GM21360 (cell line): ENCODE measurements at regions not wholly inside any gene's neighbourhood (a gene's known extent, or its start where the extent isn't known, plus 50 kb on each side); places are given as distances from the start of the nearest gene placed in this dataset.

Experiments
- ATAC-seq: cut with Tn5 transposase; IDR thresholded peaks from one replicate; pipeline ENCODE4 v1.9.1; 2021; ENCODE audit warnings: mild to moderate bottlenecking, moderate library complexity; ENCODE audit not compliant: unreplicated experiment

GRCh38 chr6:88558981-88559380 lies 392.8 kb upstream of the CNR1 start:
- no peak for ATAC-seq

GRCh38 chr6:88556663-88557062 lies 390.5 kb upstream of the CNR1 start:
- no peak for ATAC-seq

GRCh38 chr6:88548891-88549505 lies 382.9 kb upstream of the CNR1 start:
- no peak for ATAC-seq

DNA sequence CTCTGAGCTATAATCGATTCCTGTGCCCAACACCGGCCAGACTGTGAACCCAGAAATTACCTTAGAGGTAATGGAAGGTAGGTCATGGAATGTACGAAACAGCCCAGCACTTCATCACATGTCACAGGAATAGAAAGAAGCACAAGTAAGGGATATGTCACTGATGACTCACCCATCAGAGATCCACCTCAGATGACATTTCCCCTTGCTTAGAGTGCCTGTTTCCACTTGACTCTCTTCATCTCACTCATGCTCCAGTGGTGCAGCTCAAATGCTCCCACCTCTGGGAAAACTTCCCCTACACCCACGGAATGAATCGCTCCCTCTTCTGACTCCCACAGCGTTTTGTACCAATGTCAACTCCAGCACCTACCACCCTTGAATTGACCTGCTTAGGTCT lies 381.6 kb upstream of the CNR1 start:
- ATAC-seq = peak; percentile 49

GRCh38 chr6:88545991-88546390 lies 379.8 kb upstream of the CNR1 start:
- no peak for ATAC-seq

- ATAC-seq = no peak
Observed at GRCh38 chr6:88544986-88545612, 379.0 kb upstream of the CNR1 start.

DNA sequence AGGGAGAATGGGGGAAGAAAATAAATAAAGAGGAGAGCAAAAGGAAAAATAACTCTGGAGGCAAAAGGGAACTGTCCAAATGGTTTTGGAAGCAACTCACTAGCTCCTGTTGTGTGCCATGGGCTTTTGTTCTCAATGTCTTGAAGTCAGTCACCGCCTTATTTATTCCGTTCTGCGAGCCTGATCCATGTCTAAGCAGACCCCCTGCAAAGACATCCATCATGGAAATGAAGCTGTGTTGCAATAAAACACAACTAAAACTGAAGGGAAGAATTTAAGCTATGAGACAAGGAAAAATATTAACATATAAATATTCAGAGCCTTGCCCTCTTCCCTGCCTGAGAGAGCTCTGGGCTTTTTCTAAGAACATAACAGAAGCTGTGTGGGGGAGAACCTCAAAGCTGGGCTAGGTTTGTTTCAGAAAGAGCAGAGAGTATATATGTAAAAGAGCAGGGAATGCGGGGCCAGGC lies 373.2 kb upstream of the CNR1 start:
- no peak for ATAC-seq

- ATAC-seq = no peak
Observed at GRCh38 chr6:88538840-88539239, 372.7 kb upstream of the CNR1 start.

- no peak for ATAC-seq
Observed at GRCh38 chr6:88538130-88538706, 372.1 kb upstream of the CNR1 start.

DNA sequence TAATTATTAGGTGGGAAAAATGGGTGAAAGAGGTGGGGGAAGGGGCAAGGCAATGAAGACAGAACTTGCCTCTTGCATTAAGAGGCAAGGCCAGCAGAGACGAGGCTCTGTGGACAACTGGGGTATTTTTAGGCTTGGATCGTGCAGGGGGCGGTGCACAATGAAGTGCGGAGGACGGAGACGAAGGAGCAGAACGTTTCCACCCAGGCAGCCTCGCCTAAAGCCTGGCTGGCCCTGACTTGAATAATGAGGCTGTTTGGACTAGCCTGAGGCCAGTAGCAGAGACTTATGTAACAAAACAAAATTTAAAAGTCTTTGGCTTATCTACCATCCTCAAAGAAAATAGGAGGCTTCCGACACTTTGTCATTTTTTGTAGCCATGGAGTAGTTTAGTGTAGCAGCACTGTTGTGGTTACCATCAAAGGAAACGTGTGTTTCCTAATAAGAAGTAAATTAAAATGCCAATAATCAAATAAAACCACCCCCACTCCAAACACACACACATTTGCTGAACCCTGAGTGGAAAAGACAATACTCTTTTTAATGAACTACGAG lies 370.0 kb upstream of the CNR1 start:
- ATAC-seq = no peak

DNA sequence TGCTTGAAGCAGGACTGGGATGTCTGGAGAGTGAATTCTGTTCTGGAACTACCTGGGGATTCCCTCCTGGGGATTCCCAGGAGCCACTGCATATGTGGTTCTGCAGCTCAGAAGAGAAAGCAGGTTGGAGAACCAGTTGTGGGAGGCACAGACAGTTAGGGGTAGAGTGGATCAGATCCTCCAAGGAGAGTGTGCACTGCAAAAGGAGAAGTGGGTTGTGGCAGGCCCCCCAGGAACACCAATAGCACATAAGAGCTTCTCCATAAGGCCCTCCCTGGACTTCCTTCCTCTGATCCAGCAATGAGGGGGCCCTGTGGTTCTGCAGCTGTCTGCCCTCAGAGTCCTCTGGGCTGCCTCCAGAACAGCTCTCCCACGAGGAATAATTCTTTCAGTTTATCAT lies 369.2 kb upstream of the CNR1 start:
- no peak for ATAC-seq

DNA sequence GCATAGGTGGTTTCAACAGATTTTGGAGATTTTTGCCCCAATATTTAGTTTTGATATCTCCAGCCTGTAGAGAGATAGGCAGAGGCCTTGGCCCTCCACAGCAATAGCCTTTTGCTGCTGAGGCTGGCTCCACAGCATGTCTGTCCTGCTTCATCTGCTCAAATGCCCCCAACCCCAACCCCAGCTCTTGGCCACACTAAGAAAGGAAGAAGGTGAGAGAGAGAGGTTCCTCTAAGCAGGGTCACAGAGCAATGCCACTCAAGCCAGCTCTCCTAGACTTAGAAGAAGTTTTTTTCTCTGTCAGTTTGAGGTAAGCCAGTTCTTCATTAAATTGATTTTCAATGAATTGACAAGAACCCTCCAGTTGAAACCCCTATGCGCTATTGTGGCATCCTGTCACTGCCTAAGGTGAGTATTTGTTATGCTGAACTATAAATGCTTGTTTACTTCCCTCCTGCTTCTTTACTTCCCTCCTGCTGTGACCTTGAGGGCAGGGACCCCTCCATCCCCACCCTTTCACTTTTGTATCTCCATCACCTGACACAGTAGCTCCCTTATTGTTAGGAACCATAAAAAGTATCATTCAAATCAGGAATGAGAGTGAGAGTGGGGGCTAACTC lies 366.2 kb upstream of the CNR1 start:
- ATAC-seq = no peak

GRCh38 chr6:88529726-88530125 lies 363.6 kb upstream of the CNR1 start:
- no peak for ATAC-seq

GRCh38 chr6:88520445-88520844 lies 354.3 kb upstream of the CNR1 start:
- no peak for ATAC-seq

DNA sequence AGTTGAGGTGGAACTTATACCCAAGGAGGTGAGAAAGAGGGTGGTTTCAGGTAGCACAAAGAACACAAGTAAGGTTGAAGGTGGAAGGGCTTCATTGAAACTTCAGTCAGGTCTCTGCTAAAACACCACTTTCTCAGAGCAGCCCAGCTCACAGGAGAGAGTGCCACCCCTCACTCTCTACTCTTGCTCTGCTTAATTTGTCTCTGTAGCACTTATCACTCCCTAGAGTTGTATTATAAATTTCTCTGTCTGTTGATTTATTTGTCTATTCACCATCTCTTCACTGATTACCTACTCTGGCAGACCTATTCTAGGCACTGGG lies 353.8 kb upstream of the CNR1 start:
- no peak for ATAC-seq

DNA sequence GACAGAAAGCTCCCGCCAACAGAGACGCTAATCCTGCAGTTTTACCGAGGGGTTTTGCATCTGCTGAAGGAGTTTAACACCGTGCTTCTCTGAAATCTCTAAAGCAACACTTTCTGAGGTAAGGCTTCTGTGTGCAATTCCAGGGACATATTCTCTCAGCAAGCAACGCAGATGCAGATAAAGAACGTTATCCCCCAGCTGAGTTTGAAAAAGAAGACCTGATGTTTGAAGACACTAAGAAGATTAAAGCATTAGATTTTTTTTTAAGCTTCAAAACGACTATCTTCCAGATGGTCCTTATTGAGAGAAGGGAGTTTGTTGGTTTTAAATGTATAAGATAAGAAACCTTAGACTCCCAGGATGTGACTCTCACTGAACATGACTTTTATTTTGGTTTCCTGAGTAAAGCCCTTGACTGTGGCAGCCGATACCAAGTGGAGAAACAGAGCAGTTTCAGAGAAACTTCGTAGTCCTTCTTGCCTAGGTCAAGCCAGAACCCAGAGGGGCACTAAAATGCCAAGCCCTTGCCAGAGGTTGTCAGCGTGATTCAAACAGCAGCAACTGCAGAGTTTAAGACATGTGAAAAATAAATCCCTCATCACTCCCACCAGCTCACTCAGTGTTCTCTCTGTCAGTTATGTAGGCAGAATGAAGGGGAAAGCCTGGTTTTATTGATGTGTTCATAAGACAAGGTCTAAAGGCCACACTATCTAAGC lies 353.3 kb upstream of the CNR1 start:
- no peak for ATAC-seq

- ATAC-seq = no peak
Observed at GRCh38 chr6:88517737-88518136, 351.6 kb upstream of the CNR1 start.

DNA sequence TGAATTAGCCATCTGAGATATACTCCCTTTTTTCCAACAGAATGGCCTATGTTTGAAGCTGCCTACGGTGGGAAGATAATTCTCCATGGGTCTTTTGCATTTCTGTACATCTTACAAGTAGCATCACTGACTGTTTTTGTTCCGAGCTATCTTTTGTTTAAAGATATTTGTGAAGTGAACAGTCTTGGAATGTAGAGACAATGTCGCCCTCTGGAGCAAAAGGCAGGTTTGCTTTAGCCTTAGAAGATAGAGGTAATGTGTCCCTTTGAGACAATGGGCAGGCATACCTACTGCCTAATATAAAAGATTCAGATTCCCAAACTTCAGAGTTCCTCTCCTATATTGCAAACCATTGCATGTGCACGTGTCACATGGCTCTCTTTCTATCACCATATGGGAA lies 347.8 kb upstream of the CNR1 start:
- ATAC-seq = no peak

- ATAC-seq = no peak
Observed at GRCh38 chr6:88513471-88513870, 347.3 kb upstream of the CNR1 start.

DNA sequence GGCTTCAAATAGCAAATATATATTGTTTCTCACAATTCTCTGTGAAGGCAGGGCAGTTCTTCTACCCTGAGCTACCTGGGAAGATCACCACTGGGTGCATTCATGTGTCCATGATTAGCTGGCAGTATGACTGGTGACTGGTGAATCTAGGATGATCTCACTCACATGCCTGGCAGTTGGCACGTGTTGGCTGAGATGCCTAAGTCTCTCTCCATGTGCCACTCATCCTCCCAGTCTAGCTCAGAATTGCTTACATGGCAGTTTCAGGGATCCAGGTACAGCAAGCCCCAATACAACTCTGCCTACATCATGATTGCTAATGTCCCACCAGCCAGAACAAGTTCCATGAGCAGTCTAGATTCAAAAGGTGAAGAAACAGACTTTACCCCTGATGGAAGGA lies 346.8 kb upstream of the CNR1 start:
- ATAC-seq = no peak

- ATAC-seq = no peak
Observed at GRCh38 chr6:88502391-88502790, 336.2 kb upstream of the CNR1 start.
